Lower lobe of right lung (tissue), 2 donors: ENCODE measurements at regions not wholly inside any gene's neighbourhood (a gene's known extent, or its start where the extent isn't known, plus 50 kb on each side); places are given as distances from the start of the nearest gene placed in this dataset.

Experiments
- ATAC-seq, 2 donors: fragments of 200-7000 bp; cut with Tn5 transposase; one replicate each; pipeline ENCODE4 v1.9.1; 2020 to 2022; ENCODE audit warnings: mild to moderate bottlenecking in 2 of 2, moderate library complexity in 2 of 2
- DNase-seq: peaks from one replicate; pipeline ENCODE4 v3.0.0-alpha.2; 2020
- H3K27ac ChIP-seq: fragments of 200-600 bp; one replicate; pipeline ENCODE4 v1.8.0; 2022
- H3K27me3 ChIP-seq: fragments of 200-600 bp; one replicate; pipeline ENCODE4 v1.8.0; 2022; ENCODE audit warnings: low read depth
- H3K36me3 ChIP-seq: fragments of 200-600 bp; one replicate; pipeline ENCODE4 v1.8.0; 2022; ENCODE audit warnings: mild to moderate bottlenecking
- H3K4me1 ChIP-seq: fragments of 200-600 bp; one replicate; pipeline ENCODE4 v1.8.0; 2022
- H3K4me3 ChIP-seq: fragments of 200-600 bp; one replicate; pipeline ENCODE4 v1.8.0; 2022; ENCODE audit warnings: mild to moderate bottlenecking
- H3K9me3 ChIP-seq: fragments of 200-600 bp; one replicate; pipeline ENCODE4 v1.8.0; 2022
- intact Hi-C: fragments of 100-400 bp; cut with DNase I; formaldehyde crosslinking; loops from one replicate; pipeline ENCODE4 v1.11.0; 2022
- TF ChIP-seq, protein P1 (sequence below): fragments of 200-600 bp; IDR thresholded peaks from one replicate; pipeline ENCODE4 v1.8.0; 2022; ENCODE audit warnings: antibody characterized with exemption, mild to moderate bottlenecking
- donor health status: DM: no; HTN: yes; CAD: no; lungs with severe emphysema.

GRCh38 chr3:148042663-148043445 is 633.7 kb downstream of the ZIC1 start:
- DNase-seq (no peak), ATAC-seq (no peak)
- H3K36me3 ChIP-seq = no peaks in the 10 kb centered on the region
- H3K27ac ChIP-seq = no peak overlapping the region
- no peaks in the 10 kb centered on the region for H3K27me3 ChIP-seq
- H3K4me1 ChIP-seq = no peaks in the 10 kb centered on the region
- intact Hi-C loops = no loop called here
- TF ChIP-seq, protein P1, sequence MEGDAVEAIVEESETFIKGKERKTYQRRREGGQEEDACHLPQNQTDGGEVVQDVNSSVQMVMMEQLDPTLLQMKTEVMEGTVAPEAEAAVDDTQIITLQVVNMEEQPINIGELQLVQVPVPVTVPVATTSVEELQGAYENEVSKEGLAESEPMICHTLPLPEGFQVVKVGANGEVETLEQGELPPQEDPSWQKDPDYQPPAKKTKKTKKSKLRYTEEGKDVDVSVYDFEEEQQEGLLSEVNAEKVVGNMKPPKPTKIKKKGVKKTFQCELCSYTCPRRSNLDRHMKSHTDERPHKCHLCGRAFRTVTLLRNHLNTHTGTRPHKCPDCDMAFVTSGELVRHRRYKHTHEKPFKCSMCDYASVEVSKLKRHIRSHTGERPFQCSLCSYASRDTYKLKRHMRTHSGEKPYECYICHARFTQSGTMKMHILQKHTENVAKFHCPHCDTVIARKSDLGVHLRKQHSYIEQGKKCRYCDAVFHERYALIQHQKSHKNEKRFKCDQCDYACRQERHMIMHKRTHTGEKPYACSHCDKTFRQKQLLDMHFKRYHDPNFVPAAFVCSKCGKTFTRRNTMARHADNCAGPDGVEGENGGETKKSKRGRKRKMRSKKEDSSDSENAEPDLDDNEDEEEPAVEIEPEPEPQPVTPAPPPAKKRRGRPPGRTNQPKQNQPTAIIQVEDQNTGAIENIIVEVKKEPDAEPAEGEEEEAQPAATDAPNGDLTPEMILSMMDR = no peak
- H3K4me3 ChIP-seq = no peak overlapping the region
- no peaks in the 10 kb centered on the region for H3K9me3 ChIP-seq

DNA sequence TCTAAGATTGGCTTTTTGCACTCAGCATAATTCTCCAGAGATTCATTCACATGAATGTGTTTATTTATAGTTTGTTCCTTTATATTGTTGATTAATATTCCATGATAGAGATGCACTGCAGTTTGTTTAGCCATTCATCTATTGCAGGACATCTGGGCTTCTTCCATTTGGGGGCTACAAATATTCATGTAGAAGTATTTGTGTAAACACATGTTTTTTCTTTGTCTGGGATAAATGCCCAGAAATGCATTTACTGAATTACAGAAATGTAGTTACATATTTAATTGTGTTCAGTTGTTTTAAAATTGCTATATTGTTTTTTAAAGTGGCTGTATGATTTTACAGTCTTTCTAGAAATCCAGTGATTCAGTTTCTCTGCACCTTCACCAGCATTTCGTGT is 635.0 kb downstream of the ZIC1 start:
- TF ChIP-seq, protein P1 = no peak
- ATAC-seq (no peak), DNase-seq (no peak)
- Histone ChIP-seq H3K36me3 (no peaks in the 10 kb centered on the region), H3K4me3 (no peak overlapping the region), H3K4me1 (no peaks in the 10 kb centered on the region), H3K9me3 (no peaks in the 10 kb centered on the region), H3K27me3 (no peaks in the 10 kb centered on the region), H3K27ac (no peak overlapping the region)
- intact Hi-C loops = no loop called here

GRCh38 chr3:148054999-148055398 is 642.7 kb upstream of the AGTR1 start:
- intact Hi-C loops = no loop called here
- Histone ChIP-seq H3K27me3 (no peaks in the 10 kb centered on the region), H3K4me1 (no peaks in the 10 kb centered on the region), H3K27ac (no peak overlapping the region), H3K36me3 (no peaks in the 10 kb centered on the region), H3K9me3 (no peaks in the 10 kb centered on the region), H3K4me3 (no peak overlapping the region)
- TF ChIP-seq, protein P1 = no peak
- ATAC-seq (no peak), DNase-seq (no peak)

DNA sequence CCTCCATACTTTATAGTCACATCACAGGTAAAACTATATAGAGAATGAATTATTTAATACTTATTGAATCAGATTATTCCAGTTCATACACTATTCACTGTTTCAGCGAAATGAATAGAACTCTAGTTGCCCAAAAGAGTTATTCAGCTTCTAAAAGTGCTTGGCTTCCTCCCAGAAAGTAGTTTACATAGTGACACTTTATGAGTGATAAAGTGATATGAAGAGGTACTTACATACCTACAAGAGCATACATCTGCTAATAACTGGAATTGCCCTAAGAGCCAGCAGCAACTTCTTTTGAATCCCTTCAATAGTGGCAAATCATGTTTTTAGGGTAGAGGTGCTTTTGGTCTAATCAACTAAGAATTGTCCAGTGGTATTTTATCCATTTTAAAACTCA is 635.1 kb upstream of the AGTR1 start:
- ATAC-seq = peak; percentile 42 to 89

DNA sequence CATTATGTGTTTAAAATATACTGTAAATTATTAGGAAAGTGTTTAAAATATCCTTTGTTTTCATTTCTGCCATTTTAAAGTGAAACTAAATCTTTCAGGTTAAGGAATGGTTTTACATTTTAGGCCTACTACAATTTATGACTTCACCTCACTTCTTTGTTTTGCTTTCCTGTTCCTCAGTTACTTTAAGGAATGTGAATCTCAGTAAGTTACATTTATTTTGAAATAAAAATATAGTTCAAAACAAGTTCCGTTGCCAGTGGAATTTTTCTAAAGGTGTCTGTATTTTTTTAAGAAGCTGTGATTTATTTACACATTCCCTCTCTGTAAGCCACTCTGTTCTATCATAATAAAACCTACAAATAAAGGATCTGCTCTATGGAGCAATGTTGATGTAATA is 630.9 kb upstream of the AGTR1 start:
- intact Hi-C loops = no loop called here
- H3K27me3 ChIP-seq = no peaks in the 10 kb centered on the region
- no peak overlapping the region for H3K27ac ChIP-seq
- no peak overlapping the region for H3K4me3 ChIP-seq
- TF ChIP-seq, protein P1 = no peak
- H3K4me1 ChIP-seq = no peaks in the 10 kb centered on the region
- H3K36me3 ChIP-seq = no peaks in the 10 kb centered on the region
- no peaks in the 10 kb centered on the region for H3K9me3 ChIP-seq
- ATAC-seq = no peak
- DNase-seq = no peak

More for the DNA sequence above, 635.1 kb upstream of the AGTR1 start:
- Histone ChIP-seq H3K27me3 (no peaks in the 10 kb centered on the region), H3K27ac (no peak overlapping the region), H3K4me3 (no peak overlapping the region), H3K9me3 (no peaks in the 10 kb centered on the region), H3K36me3 (no peaks in the 10 kb centered on the region), H3K4me1 (no peaks in the 10 kb centered on the region)
- intact Hi-C loops = no loop called here
- TF ChIP-seq, protein P1 = no peak
- no peak for DNase-seq
